COLO668 (cell line): ENCODE measurements at regions not wholly inside any gene's neighbourhood (a gene's known extent, or its start where the extent isn't known, plus 50 kb on each side); places are given as distances from the start of the nearest gene placed in this dataset.

Experiments
- DNase-seq: peaks from one replicate; lab custom pipeline; 2025; ENCODE audit not compliant: unreplicated experiment; lab: John Stamatoyannopoulos, UW

- DNase-seq = no peak
Observed at GRCh38 chr16:86134802-86135461, 236.0 kb downstream of the IRF8 start.

GRCh38 chr16:86137359-86137758 lies 238.4 kb downstream of the IRF8 start:
- no peak for DNase-seq

DNA sequence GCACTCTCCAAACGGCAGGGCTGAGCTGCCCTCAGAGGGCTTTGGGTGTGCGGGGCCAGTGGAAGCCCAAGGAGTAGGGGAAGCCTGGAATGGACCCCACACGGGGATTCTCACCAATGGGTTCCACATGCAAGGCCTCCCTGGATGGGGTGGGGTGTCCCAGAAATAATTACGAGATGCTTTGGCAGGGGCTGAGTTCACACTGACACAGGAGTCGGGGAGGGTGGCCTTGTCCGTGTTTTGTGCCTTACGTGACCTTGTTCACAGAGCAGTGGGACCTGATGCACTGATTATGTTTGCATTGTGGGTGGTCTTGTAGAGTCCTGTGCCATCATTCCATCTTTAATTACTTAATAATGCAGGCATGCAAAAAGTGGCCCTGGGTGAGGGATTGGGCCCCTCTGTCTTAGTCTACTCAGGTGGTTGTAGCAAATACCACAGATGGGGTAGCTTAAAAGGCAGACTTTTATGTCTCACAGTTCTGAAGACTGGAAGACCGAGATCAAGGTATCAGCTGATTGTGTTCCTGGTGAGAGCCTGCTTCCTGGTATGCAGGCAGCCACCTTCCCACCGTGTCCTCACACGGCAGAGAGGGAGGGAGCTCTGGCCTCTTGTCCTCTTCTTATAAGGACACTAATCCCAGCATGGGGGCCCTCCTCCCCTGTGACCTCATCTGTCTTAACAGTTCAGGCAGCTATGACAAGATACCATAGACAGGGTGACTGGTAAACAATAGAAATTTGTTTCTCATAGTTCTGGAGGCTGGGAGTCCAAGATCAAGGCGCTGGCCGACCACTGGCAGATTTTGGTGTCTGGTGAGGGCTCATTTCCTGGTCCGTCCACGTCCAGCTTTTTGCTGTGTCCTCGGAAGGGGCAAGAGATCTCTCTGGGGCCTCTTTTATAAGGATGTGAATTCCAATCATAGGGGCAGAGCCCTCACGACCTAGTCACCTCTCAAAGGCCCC lies 239.4 kb downstream of the IRF8 start:
- DNase-seq = no peak

DNA sequence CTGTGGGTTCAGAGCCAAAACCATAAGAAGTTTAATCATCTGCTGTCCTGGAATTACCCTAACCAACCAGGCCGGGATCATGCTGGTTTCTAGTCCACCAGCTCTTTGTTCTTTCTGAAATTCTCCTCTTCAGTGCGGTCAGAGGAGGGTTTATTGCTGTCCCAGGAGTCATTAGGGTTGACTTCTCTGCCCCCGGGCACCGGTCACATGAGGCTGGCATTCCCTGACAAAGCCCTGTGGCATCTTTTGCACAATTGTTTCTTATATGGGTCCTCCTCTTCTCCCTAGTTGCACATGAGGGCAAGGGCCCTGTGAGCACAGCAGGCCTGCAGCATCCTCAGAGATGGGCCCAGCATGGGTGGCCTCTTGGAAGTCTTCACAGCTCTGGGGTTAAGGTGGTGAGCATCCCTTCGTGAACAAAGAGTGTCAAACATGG lies 243.9 kb downstream of the IRF8 start:
- DNase-seq = no peak

DNA sequence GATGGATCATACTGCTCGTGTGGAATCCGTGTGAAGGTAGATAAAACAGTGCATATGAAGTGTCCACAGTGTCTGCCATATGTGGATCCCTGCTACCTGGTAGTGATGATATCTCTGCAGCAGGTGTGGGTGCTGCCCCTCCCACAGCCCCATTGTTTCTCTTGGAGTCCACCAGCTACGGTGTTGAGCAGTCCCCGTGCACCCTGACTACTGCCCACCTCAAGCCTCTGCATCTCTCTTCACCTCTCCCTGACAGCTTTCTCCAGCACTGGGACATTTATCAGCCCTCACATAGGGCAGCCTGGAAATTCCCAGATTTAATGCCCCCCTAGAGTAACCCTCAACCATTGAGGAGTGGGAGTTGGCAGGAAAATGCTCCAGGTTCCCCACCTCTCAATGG lies 244.7 kb downstream of the IRF8 start:
- DNase-seq = no peak

DNA sequence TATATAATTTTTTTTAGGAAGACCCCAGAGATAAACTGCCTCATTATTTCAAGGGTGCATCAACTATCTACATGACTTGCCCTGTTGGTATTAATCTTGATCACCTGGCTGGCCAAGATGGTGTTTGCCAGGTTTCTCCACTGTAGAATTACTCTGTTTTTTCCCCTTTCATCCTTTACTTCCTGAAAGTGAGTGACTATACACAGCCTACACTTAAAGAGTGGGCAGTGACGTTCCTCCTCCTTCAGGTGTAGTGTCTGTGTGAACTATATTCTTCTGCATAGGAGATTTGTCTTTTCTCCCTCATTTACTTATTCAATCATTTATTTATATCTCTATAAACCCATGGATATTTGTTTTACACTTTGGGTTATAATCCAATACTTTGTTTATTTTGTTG lies 246.7 kb downstream of the IRF8 start:
- DNase-seq = no peak

DNA sequence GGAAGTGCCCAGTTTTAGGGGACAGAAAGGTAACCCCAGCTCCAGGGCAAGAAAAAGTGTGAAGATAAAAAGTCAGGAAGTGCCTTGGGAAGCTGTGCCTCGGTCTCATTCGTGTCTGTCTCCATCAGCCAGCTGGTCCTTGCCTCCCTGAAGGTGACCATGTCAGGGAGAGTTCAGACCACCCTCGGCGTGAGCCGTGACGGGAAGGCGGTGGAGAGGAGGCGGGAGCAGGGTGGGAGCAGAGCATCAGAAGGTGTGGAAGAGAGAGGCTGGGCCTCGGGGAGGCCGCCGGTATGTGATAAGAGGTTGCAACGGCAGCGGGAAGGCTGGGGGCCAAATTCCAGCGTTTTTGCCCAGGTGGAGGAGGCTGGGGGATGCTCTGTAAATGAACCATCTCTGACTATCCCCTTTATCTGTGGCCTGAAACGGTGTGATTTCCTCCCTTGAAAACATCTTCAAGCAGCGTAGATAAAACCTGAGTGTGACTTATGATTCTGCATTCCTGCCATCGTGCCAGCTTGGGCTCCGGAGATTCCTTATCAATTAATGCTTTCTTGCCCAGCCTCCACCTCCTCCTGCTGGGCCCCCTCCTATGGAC lies 251.8 kb downstream of the IRF8 start:
- DNase-seq = no peak

DNA sequence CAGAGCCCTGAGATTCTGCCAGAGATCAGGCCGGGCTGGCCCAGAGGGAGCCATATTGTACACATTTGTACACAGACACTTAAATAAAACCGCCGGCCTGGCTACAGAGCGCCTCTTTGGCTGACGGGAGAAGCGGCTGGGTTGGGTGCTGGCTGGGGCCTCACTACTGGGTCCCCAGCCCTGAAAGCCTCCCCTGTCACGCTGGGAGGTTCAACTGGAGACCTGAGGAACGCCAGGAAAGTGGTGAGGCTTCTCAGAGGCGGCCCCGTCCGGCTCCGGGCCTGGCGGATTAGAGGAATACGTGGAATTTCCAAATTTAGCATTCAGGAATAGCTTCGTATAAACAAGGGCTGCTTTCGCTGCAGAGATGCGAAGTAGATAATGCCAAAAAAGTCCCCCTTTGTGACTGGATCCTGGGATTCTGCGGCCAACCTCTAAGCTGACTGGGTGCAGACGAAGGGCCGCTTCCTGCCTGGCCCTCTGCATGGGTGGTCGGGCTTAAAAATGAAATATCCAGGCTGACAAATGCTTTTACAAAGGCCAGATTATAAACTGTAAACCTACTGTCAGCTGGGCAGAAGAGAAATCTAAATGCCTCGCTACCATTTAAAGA lies 252.4 kb downstream of the IRF8 start:
- no peak for DNase-seq

DNA sequence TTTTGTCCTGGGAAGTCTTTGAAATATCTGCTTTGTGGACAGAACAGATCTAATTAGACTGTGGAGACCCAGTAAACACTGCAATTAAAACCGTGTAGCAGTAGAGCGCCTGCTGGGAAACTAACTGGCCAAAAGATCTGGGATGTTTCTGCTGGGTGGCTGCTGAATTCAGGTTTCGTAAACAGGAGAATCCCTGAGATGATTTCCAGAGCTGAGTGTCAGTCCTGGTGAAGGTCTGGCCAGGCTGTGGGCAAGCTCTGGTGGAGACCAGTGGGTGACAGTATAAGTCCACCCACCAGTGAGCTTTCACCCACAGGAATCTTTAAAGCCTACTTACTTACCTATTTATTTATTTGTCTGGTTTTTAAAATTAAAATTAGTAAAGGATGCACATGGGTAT lies 257.2 kb downstream of the IRF8 start:
- no peak for DNase-seq

DNA sequence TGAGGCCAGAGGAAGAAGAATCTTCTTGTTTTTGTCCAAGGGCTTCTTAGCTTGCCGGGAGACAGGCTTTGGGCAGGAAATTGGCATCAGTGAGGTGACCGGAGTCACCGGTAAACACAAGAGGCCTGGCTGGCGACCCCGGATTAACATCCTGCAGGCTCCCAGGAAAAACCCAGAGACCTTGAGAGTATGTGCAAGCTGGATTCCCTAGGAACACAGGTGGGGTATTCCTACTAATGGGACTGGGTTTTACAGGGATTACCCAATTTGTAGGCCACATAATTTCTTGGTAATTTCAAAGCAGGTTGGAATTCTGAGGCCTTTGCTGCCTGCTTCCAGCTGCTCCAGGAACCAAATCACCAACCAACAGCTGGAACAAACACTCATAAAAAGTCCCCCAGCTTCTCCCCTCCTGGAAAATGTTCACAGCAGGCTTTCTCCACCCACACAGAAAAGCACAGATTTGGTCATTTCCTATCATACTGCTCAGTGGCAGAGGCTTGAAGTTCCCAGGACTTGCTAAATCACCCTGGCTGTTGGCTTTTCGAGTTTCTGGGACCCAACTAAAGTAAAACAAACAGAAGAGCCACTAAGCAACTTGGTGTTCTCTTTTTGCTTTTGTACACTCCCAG lies 258.8 kb downstream of the IRF8 start:
- no peak for DNase-seq

- DNase-seq = no peak
Observed at GRCh38 chr16:86158688-86159360, 259.9 kb downstream of the IRF8 start.

DNA sequence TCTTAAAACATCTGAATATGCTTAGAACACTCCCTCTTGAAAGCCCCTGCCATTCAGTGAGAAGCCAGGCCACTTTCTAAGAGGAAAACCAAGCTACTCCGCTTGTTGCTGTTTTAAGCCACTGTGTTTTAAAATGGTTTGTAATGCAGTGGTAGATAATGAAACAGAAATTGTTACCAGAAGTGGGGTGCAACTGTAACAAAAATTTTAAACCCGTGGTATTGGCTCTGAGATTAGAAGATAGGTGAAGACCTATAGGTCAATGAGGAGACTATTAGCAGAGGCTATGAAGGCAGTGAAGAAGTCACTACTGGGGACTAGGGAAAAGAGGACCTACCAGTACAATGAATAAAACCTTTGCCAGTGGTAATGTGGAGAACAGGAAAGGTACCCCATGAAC lies 266.5 kb downstream of the IRF8 start:
- DNase-seq = no peak

- DNase-seq = no peak
Observed at GRCh38 chr16:86166414-86166813, 267.5 kb downstream of the IRF8 start.

DNA sequence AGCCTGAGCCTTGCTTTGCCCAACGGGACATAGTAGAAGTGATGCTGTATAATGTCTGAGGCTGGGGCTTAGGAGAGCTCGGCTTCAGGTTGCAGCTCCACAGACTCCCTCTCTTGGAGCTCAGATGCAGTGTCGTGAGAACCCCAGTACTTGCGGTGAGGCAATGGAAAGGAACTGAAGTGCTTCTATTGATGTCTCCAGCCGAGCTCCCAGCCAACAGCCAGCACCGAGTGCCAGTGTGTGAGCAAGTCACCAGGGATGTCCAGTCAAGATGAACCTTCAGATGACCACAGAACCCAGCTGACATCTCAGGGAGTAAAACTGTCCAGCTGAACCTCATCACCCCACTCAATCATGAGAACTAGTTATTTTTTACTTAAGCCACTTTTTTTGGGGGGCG lies 268.1 kb downstream of the IRF8 start:
- no peak for DNase-seq

- DNase-seq = no peak
Observed at GRCh38 chr16:86170720-86171119, 271.8 kb downstream of the IRF8 start.

DNA sequence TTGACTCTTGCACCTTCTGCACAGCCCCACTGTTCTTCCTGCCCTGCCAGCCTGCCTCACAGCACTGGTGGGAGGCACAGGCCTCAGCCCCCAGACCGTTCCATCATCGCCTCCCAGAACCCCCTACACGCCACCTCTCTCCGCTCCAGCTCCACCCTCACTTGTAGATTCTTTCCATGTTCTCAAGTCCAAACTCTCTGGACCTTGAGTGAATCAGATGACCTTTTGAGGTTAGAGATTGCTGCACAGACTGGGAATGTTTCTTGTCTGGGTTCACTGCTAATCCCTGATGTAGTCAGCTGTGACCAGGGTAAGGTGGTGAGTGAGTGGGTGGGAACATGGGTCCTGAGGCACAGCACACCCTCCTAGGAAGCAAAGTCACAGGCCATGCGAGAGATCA lies 272.4 kb downstream of the IRF8 start:
- DNase-seq = no peak

- DNase-seq = no peak
Observed at GRCh38 chr16:86175816-86176215, 276.9 kb downstream of the IRF8 start.

DNA sequence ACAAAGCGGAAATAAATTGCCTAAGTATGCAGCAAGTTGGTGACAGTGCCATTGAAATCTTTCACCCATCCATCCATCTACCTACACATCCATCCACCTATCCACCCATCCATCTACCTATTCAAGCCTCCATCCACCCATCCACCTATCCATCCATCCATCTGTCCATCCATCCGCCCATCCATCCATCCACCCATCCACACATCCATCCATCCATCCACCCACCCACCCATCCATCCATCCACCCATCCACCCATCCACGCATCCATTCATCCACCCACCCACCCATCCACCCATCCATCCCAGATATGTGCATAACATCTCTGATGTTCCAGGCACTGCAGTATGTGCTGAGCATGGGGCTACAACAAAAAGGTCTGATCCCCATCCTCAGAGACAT lies 277.5 kb downstream of the IRF8 start:
- DNase-seq = no peak

GRCh38 chr16:86180244-86180643 lies 281.3 kb downstream of the IRF8 start:
- DNase-seq = no peak

DNA sequence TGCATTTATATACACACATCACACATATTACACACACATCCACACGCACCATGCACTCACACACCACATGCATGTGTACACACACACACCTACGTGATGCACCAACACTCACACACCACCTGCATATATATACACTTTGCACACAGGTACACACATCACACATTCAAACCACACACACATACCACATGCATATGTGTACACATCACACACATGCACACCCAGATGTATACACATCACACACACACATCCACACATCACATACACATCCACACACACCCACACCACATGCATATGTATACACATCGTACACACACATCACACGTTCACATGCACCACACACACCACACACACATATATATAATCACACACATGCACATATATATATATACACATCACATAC lies 281.8 kb downstream of the IRF8 start:
- DNase-seq = no peak

GRCh38 chr16:86181526-86181925 lies 282.6 kb downstream of the IRF8 start:
- no peak for DNase-seq
